ENCODE measurements at regions not wholly inside any gene's neighbourhood (a gene's known extent, or its start where the extent isn't known, plus 50 kb on each side); places are given as distances from the start of the nearest gene placed in this dataset.
A peak's percentile ranks its signal among the peaks of the same experiment; 100 is the strongest.

DNA sequence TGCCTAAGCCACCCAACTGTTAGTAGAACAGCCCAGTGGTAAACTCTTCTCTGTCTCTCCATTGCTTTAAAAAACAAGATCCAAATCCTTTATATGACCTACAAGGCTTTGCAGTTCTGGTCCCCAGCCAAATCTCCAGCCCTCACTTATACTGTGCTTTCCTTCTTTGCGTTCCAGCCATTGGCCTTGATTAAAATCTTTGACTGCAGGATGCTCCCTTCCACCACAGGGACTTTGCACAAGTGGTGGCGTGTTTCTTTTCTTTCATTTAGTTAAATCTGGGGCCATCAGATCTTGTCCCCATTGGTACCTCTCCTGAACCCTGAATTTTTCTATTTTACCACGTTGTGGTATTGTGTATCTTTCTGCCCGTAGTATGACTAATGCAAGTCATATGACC is 183.7 kb downstream of the VRK1 start:
- no peak for DNase-seq (ENCODE audit: low read depth)

DNA sequence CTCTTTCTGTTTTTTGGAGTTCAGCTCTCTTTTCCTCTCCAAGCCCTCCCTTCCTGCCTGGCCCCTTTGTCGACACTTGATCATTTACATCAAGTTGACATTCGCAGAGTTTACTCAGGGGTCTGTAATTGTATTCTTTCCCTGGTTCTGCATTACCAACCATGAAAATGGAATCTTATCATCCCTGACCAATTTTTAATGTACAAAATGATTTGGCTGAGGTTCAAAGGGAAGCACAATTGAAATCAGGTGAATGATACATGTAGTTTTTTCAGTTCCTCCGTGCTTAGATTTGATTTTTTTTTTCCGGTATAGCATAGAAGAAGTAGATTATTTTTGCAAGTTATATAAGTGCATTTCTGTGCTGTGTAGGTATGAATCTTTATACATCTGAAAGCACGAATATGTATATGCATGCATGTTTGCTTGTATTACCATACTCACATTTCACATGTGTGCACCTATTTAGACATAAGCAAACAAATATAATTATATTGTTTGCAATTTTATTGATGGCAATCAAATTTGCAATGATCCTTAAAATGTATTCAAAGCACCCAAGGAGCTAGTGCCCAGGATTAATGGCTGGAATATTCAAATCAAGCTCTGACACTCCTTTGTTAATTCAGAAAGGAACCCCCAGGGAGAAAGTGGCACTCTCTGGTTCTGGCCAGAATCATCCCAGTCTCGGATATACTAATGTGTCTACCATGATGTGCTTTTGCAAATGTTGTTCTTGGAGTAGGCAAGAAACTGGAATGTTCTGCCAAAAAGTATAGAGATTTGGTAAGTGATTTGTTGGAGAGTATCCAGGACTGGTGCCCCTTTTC is 189.3 kb downstream of the VRK1 start:
- no peak for DNase-seq (ENCODE audit: low read depth)

DNA sequence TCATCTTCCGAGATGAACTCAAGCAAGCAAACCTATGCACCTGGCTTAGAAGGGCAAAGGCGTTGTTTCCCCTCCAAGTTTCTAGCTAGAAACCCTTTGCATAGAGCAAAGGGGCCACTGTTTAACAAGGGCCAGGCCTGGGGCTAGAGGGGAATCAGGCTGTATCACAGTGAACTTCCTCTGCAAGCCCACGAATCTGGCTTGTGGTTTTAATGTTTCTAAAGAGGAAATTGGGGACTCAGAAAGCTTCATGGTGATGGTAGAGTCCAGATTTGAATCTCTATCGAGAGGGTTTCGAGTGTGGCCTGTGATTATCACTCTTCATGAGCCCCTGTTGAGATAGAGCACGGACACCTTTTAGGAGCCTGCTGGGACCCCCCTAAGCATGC is 189.9 kb downstream of the VRK1 start:
- DNase-seq (ENCODE audit: low read depth): no peak

DNA sequence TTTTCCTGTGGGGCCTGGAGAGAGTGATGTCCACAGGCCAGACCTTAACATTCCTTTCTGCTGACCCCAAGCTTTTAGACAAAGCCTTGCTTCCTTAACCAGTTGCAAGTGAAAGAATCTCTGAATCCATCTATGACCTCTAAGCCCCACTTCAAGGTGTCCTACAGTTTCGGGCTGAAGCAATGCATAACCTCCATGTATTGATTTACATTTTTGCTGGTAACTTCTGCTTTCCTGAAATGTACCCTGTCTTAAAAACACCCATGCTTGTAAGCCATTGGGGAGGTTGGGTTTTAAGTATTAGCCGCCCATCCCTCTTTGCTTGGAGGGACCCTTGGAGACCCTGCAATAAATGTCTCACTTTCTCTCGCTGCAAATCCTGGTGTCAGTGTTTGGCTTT is 190.6 kb downstream of the VRK1 start:
- DNase-seq (ENCODE audit: low read depth): no peak

DNA sequence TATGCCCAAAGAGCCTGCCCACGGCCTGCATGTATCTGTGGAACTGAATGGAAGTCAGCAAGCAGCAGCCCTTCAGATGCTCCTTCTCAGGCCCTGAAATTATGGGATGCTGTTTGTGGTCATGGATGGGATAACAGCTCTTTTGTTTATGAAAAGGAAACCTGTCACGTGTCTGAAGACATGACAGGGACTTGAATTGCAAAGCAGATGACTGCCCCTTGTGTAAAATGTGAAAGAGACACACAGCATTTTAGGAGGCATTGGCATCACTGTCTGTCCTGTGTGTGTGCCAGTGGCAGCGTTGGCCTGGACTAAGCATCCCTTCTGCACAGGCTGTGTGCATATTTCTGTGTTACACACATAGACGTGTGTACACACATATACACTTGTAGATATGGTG is 192.1 kb downstream of the VRK1 start:
- DNase-seq (ENCODE audit: low read depth): no peak

DNA sequence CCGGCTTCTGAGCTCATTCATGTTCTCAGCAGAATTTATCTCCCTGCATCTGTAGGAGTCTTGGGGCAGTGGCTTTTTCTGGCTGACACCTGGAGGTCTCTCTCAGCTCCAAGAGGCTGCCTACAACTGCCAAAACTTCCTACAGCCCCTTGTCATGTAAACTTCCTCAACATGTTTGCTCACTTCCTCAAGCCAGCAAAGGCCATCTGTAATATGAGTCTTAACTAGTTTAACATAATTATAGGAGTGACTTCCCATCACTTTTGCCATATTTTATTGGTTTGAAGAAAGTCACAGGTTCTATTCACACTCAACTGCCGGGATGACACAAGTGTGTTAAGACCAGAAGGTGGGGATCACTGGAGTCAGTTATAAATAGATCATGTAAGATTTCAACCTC is 194.0 kb downstream of the VRK1 start:
- DNase-seq (ENCODE audit: low read depth): no peak

DNA sequence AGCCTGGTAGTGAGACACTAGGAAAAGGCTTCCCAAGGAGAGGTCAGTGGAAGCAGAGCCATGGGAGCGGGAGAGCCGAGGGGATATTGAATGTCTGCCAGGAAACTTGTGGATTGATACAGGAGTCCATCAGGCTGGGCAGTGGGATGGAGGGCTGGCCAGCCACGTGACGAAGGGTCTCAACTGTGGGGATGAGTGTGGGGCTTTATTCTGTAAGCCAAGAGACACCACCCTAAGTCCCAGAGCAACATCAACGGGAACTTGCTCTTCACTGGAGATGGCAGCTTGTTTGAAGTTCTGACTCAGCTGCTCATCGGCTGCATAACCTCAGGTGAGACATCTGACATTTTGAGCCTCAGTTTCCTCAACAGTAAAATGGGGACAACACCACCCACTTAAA is 197.8 kb downstream of the VRK1 start:
- DNase-seq (ENCODE audit: low read depth): no peak

DNA sequence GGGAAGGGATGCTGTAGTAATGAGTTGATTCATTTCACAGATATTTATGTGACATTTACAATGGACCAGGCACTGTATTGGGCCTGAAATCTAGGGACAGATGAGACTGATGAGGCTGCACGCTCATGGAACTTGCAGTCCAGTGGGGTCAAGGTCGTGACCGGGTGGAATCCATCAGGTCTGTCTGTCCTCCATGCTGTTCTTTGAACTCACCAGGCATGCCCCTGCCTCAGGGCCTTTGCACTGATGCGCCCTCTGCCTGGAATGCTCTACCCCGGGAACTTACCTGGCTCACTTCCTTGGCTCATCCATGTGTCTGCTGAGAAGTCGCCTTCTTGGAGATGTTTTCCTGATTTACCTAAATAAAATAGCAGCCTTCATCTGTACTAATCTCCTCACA is 200.1 kb downstream of the VRK1 start:
- DNase-seq (ENCODE audit: low read depth): no peak

DNA sequence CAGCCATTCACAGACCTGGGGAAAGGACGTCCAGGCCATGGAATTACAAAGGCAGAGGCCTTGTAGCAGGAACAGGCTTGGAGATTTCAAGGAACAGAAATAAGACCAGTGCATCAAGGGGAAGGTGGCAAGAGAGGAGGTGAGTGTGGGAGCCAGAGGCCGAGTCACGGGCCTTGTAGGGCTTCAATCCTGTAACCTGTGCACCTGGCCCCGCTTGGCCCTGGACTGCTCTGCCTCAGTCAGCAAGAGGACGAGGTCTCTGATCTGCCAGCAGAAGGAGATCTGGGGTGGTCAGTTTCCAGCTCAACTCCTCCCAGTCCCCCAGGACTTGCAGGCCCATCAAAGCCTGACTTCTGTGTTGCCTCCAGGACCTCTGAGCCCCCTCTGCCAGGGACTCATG is 200.8 kb downstream of the VRK1 start:
- no peak for DNase-seq (ENCODE audit: low read depth)

DNA sequence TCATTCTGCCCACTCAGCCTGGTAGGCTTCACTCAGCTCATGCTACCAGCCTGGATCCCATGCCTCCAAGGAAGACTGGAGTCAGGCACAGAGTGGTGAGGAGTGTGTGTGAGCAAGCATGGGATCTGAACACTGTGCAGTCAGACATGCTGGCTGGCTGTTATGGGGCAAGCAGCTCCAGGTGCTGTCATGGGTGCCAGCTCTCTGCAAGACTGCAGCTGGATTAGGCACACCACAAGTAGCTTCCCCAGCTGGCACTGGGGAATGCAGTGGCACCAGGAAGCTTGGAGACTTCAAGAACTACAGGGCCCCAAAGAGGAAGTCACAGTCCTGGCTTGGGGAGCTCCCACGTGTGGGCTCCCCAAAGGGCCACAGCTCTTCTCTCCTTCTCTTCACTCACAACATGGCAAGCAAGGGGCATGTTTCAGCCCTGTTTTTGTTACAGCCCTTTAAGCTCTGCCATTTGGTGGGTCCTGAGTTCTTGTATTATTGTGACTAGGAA is 202.5 kb downstream of the VRK1 start:
- DNase-seq (ENCODE audit: low read depth): no peak

DNA sequence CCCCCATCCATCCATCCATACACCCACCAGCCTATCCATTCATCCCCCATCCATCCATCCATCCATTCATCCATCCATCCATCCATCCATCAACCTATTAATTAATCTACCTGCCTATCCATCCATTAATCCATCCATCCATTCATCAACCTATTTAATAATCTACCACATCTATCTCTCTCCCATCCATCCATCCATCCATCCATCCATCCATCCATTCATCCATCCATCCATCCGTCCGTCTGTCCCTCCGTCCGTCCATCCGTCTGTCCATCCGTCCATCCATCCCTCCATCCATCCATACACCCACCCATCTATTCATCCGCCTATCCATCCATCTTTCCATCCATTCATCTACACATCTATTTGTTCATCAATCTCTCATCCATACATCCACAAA is 205.3 kb downstream of the VRK1 start:
- DNase-seq (ENCODE audit: low read depth): no peak

DNA sequence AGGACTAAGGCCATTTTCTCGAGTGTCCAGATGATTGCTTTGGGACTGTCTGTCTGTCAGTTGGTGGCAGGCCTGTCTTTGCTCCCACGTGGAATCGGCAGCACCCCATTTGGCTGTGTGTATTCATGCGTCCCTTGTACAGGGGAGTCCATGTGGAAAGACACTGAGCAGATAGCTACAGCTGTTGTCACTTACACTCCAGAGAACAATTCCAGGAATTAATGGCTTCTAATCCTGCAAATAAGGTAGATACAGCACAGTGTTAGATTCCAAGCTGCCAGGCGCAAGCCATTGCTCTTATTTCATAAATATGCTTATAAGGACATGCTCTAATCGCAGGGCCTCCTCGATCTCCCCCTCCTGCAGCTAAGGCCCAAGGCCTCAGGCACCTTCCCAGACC is 208.8 kb downstream of the VRK1 start:
- DNase-seq (ENCODE audit: low read depth): no peak

DNA sequence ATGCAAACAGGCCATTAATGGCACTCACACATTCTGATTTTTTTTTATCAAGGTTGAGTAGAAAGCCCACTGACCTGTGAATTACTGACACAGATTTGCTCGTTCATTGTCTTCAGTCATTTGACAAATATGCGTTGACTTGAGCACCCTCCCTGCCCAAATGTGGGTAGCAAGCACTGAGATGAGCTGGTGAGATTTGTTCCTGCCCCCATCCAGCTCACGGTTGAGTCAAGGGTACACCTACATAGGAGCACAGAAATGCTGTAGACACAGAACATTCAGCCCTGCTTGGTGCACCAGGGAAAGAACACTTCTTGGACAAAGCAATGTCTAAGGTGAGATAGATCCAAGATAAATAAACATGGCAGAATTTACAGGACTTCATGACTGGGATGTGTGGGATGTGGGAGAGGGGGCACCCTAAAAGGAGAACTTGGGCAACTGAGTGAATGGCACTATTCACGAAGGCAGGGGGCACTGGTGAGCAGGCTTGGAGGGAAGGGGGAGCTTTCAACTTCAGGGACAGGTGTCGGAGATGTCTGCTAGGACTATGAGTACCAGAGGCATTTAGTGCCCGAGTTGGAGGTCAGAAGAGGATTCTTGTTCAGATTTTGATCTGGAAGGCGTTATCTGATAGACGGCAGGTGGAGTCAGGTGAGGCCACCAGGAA is 213.4 kb downstream of the VRK1 start:
- DNase-seq (ENCODE audit: low read depth): no peak

DNA sequence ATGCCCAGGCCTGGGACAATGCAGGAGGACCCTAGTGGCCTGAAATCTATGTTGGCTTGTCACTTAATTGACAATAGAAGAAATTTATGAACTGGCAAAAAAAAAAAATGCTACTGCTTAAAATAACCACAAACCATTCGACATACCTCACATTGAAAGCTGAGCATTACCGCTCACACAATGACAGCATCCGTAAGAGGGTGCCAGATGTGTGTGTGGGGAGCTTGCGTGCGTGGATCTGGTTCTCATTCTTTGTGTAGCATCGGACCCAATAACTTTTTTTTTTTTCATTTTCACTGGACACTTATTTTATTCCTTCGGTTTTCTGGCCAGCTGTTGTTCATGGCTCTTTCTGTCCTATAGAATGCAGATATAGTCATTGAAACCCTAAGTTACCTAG is 216.7 kb downstream of the VRK1 start:
- DNase-seq (ENCODE audit: low read depth): no peak

DNA sequence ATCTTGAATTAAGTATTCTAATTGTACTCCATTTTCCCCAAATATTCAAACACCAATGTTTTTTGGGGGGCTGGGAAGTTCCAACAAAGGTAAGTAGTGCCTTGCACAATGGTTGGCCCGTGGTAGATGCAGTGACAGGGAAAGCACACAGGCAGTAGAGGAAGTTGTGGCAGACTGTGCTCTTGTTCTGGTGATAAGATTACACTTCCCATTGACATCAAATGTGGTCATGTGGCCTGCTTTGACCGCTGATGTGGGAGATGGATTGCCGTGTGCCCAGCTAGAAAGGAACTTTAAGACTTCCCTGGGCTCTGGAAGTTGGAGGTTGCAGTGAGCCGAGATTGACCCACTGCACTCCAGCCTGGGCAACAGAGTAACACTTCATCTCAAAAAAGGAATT is 223.8 kb downstream of the VRK1 start:
- peak; percentile 74 for DNase-seq (ENCODE audit: low read depth)

DNA sequence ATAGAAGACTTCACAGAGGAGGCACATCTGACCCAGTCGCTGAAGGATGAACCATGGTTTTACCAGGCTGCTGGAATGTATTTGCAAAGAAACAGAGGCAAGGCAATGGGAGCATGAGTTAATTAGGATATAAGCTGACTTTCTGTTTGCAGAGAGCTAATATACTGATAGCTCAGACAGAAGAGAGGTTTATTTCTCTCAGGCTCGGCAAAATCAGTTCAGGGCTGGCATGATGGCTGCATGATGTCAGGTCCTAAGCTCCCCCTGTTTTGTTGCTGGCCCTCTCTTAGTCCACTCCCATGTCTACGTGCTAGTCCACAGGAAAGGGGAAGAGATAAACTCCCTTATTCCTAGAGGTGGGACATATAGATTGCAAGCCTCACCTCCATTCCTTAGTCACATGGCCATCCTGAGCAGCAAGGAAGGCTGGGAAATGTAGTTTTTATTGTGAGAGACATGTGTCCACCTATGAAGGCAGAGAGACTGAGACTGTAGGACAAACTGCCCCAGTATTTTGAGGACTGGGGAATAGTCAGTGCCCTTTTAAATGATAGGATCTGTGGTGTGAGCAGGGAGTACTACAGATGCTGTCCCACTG is 224.5 kb downstream of the VRK1 start:
- DNase-seq (ENCODE audit: low read depth): no peak

DNA sequence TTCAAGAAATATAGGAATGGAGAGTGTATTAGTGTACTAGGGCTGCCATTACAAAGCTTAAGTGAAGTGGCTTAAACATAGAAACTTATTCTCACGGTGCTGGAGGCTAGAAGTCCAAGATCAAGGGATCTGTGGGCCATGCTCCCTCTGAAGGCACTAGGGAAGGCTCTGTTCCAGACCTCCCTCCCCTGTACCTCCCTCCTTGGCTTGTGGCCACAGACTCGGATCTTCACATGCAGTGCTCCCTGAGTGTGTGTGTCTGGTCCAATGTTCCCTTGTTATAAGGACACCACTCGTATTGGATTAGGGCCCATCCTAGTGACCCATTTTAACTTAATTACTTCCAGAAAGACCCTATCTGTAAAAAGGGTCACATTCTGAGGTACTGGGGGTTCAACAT is 225.6 kb downstream of the VRK1 start:
- no peak for DNase-seq (ENCODE audit: low read depth)

DNA sequence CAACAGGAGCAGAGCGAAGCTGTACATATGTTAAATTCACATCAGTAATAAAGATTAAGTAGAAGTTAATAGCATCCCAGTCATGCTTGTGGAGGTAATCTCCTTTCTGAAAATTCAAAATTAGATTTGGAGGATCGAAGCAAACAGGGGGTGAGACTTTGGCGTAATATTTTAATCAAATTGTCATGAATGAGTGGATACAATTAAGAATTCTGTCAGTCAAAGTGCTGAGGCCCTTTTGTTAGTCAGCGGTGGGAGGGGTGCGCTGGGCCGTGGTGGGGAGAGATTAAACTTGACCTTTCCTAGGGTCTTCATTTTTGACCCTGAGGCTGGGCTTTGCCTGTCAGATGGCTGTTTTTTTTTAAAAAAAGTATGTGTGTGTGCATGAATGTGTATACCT is 226.7 kb downstream of the VRK1 start:
- no peak for DNase-seq (ENCODE audit: low read depth)

DNA sequence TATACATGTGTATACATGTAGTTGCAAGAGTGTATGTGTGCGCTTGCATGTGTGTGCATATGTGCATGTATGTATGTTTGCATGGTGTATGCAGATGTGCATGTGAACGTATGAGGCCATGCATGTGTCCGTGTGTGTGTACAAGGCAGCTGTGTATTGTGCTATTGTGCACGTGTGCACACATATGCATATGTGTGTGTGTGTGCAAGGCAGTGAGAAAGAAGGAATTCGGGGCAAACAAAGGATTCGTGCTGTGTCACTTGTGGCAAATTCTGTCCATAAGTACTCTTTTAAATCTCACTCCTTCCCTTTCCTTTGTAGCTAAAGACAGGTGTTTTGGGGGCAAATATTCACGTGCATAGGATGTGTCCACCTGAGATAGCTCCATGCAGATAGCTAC is 227.1 kb downstream of the VRK1 start:
- no peak for DNase-seq (ENCODE audit: low read depth)

DNA sequence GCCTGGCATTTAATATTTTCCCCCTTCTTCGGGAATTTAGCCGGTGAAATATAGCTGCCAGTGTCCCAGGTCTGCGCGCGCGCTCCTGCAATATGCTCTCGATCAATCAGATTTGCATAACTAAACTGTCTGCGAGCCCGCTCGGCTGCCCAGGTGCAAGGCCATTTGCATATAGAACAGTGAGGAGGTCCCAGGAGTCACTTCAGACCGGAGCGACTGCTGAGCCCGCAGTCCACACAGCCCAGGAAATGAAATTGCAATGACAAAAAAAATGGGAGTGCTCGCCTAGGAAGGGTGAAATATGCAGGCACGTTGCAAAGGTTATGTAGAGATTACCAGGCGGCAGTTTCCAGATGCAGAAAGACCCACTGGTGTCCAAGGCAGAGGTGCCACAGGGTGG is 228.5 kb downstream of the VRK1 start:
- DNase-seq (ENCODE audit: low read depth): no peak

DNA sequence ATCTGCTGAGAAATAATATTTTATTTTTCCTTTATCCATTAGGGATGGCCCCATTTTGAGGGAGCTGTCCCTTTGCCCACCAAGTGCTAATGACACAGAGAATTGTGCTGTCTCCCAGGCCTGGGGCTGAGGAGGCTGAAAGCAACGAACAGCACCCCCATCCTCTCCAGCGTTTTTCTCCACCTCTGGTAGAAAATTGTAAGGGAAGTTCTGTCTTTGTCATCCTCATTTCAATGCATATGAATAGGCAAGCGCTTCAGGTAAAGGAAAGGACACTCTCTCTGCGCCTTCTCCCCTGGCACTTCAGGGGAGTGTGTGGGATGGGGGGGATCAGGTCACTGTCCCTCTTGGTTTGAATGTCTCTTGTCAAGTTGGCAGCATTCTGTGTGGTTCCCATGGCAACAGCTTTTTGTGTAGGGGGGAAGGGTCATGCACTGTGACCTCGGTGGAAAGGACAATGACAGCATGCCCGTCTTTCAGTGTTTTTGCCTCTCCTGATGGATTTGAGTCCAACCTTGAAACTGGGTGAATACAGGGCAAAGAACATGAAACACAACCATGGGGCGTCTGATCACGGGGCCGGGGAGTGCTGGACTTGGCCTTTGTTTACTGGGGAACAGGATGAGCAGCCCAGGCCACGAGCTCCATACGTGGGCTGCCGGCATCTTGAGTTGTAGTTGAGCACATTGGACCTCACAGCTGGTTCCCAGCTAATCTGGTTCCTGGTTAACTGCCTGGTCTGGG is 230.2 kb downstream of the VRK1 start:
- no peak for DNase-seq (ENCODE audit: low read depth)

DNA sequence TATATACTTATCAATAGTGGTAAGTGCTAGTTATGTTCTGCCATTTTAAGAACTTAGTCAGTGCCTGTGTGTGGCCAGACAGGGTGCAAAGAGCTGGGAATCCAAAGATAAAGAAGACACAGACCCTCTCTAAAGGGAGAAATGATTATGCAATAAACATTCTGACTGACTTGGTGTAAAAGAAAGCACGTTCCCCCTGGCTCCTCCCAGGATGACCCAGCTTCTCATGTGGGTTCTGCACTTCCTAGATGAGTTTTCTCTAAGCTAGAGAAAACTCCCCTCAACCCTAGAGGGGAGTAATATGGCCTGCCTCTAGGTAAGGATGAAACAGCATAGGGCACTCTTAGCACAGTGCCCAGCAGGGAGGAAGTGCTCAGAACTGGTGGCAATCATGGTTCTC is 231.2 kb downstream of the VRK1 start:
- DNase-seq (ENCODE audit: low read depth): no peak

DNA sequence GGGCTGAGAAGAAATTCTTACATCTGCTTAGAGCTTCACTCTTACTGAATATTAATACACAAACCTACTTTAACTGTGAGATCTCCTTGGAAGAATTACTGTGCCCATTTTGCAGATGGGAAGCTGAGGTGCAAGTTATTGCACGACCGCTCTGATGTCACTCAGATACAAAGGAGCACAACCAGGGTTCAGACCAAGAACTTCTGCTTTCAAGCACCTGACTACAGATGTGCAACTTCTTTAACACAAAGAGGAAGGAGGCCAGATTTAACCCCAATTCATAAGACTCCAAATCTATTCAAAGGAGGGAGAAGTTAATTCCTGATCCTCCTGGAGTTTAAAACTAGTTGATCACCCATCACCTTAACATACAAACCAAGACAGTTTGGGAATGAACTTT is 232.6 kb downstream of the VRK1 start:
- DNase-seq (ENCODE audit: low read depth): no peak

Measured in CMK (cell line).